UCSD-AML1 (cell line): ENCODE measurements at regions not wholly inside any gene's neighbourhood (a gene's known extent, or its start where the extent isn't known, plus 50 kb on each side); places are given as distances from the start of the nearest gene placed in this dataset.

Source experiments
- DNase-seq: peaks from one replicate; lab custom pipeline; 2025; ENCODE audit not compliant: unreplicated experiment; lab: John Stamatoyannopoulos, UW

- no peak for DNase-seq
Observed at GRCh38 chr4:18366892-18367291, 345.3 kb upstream of the LCORL start.

GRCh38 chr4:18366136-18366535, 344.6 kb upstream of the LCORL start:
- DNase-seq: no peak

- no peak for DNase-seq
Observed at GRCh38 chr4:18343581-18343980, 322.0 kb upstream of the LCORL start.

- DNase-seq: no peak
Observed at GRCh38 chr4:18342847-18343246, 321.3 kb upstream of the LCORL start.

GRCh38 chr4:18321956-18322530, 300.5 kb upstream of the LCORL start:
- no peak for DNase-seq

GRCh38 chr4:18319431-18319830, 297.9 kb upstream of the LCORL start:
- DNase-seq: no peak

- no peak for DNase-seq
Observed at GRCh38 chr4:18318682-18319388, 297.3 kb upstream of the LCORL start.

- no peak for DNase-seq
Observed at GRCh38 chr4:18314731-18315130, 293.2 kb upstream of the LCORL start.

- DNase-seq: no peak
Observed at GRCh38 chr4:18297684-18298083, 276.1 kb upstream of the LCORL start.

GRCh38 chr4:18296411-18296810, 274.9 kb upstream of the LCORL start:
- DNase-seq: no peak

GRCh38 chr4:18294846-18295245, 273.3 kb upstream of the LCORL start:
- no peak for DNase-seq

GRCh38 chr4:18294021-18294420, 272.5 kb upstream of the LCORL start:
- DNase-seq: no peak

GRCh38 chr4:18292411-18292810, 270.9 kb upstream of the LCORL start:
- DNase-seq: no peak

GRCh38 chr4:18291981-18292380, 270.4 kb upstream of the LCORL start:
- DNase-seq: no peak

GRCh38 chr4:18291256-18291655, 269.7 kb upstream of the LCORL start:
- no peak for DNase-seq

GRCh38 chr4:18285357-18285756, 263.8 kb upstream of the LCORL start:
- DNase-seq: no peak

GRCh38 chr4:18278244-18278643, 256.7 kb upstream of the LCORL start:
- DNase-seq: no peak

- no peak for DNase-seq
Observed at GRCh38 chr4:18262832-18263231, 241.3 kb upstream of the LCORL start.

- no peak for DNase-seq
Observed at GRCh38 chr4:18252052-18252451, 230.5 kb upstream of the LCORL start.

GRCh38 chr4:18250564-18250963, 229.0 kb upstream of the LCORL start:
- no peak for DNase-seq

- no peak for DNase-seq
Observed at GRCh38 chr4:18248611-18249010, 227.1 kb upstream of the LCORL start.

- no peak for DNase-seq
Observed at GRCh38 chr4:18247189-18247588, 225.6 kb upstream of the LCORL start.
